Ishikawa (cell line): ENCODE measurements at regions not wholly inside any gene's neighbourhood (a gene's known extent, or its start where the extent isn't known, plus 50 kb on each side); places are given as distances from the start of the nearest gene placed in this dataset.

Experiments used
- CREB1 ChIP-seq: IDR thresholded peaks from 2 replicates; pipeline ENCODE4 v1.6.1; 2012; ENCODE audit warnings: low read depth
- EP300 ChIP-seq: IDR thresholded peaks from 2 replicates; pipeline ENCODE4 v1.6.1; 2012; ENCODE audit warnings: borderline replicate concordance
- FOXM1 ChIP-seq: IDR thresholded peaks from 2 replicates; pipeline ENCODE4 v1.6.1; 2012; ENCODE audit warnings: low read depth, borderline replicate concordance
- TEAD4 ChIP-seq: IDR thresholded peaks from 2 replicates; pipeline ENCODE4 v1.6.1; 2012
- YY1 ChIP-seq: IDR thresholded peaks from 2 replicates; pipeline ENCODE4 v1.6.1; 2012; ENCODE audit warnings: low read depth
- TF ChIP-seq, protein P1 (sequence below): IDR thresholded peaks from 2 replicates; pipeline ENCODE4 v1.6.1; 2012

DNA sequence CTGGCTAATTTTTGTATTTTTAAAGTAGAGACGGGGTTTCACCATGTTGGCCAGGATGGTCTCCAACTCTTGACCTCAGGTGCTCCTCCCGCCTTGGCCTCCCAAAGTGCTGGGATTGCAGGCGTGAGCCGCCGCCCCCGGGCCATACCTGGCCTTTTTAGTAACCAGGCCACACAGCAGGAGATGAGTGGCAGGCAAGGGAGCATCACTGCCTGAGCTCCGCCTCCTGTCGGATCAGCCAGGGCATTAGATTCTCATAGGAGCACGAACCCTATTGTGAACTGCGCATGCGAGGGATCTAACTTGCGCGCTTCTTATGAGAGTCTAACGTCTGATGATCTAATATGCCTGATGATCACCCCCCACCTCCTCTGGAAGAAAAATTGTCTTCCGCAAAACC is 308.7 kb upstream of the PRMT6 start:
- TF ChIP-seq FOXM1 (no peak), TEAD4 (no peak), EP300 (no peak), CREB1 (no peak), YY1 (no peak)
- TF ChIP-seq, protein P1, sequence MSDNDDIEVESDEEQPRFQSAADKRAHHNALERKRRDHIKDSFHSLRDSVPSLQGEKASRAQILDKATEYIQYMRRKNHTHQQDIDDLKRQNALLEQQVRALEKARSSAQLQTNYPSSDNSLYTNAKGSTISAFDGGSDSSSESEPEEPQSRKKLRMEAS, result no peak
